ENCODE measurements at regions not wholly inside any gene's neighbourhood (a gene's known extent, or its start where the extent isn't known, plus 50 kb on each side); places are given as distances from the start of the nearest gene placed in this dataset.
"Not testable (repeated sequence)": the region's sequence is repeated elsewhere in the genome, so short reads cannot be mapped to it uniquely, and the experiment has no call there.

DNA sequence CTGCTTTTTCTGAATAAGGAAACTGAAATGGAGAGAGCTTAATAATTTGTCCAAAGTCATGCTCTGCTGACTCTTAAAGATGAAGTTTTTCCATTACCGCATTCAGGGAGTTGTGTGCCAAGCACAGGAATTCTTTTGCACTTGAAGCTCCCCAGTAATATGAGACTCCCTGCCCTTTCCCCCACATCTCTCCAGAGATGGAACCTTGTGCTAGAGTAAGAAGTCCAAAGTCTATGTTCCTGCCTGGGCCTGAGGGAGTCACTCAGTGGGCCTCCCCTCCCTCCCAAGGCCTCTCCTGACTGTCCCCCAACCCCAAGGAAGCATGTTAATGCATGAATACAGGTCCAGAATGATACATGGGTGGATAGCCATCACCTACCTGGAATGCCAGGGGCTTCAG, 173.3 kb upstream of the SEMA6A start:
- no peak for DNase-seq (ENCODE audit: low read depth in 2 of 2)

DNA sequence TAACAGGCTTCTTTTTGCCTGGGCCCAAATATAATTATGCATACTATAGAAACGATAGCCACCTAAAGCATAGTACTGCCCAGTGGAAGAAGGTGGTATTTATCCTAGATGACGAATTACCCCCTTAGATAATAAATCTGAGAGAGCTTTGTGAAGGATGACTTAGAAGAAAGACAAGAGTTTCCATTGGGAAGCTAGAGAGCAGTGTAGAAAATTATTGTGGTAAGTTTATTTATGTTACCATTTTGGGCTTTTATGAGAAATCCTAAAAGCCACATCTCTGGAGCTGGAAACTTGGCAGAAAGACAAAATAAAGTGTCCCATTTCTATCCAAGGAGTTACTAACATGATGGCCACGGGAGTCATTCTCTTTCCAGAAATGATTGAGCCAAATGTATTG, 172.0 kb upstream of the SEMA6A start:
- no peak for DNase-seq (ENCODE audit: low read depth in 2 of 2)

GRCh38 chr5:116740771-116741170, 166.1 kb upstream of the SEMA6A start:
- no peak for DNase-seq (ENCODE audit: low read depth in 2 of 2)

- no peak for DNase-seq (ENCODE audit: low read depth in 2 of 2)
Measured at GRCh38 chr5:116739571-116739970, 164.9 kb upstream of the SEMA6A start.

- no peak for DNase-seq (ENCODE audit: low read depth in 2 of 2)
Measured at GRCh38 chr5:116738615-116739261, 164.1 kb upstream of the SEMA6A start.

GRCh38 chr5:116738239-116738614, 163.6 kb upstream of the SEMA6A start:
- no peak for DNase-seq (ENCODE audit: low read depth in 2 of 2)

DNA sequence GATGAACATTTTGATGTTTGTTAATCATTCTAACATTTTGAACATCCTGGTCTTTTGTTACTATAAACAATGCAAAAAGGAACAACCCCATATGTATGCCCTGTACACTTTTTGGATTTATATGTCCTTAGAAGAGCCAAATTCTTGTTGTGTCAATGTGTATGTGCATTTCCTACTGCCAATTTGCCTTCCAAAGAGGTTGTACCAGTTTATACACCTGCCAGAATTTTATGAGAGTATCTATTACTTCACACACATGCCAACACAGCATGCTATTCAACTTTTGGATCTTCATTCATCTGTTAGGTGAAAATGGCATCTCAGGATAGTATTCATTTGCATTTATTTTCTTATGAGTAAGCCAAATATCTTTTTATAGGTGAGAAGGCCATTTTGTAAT, 162.0 kb upstream of the SEMA6A start:
- DNase-seq (ENCODE audit: low read depth in 2 of 2) = no peak

- no peak for DNase-seq (ENCODE audit: low read depth in 2 of 2)
Measured at GRCh38 chr5:116733991-116734975, 159.7 kb upstream of the SEMA6A start.

DNA sequence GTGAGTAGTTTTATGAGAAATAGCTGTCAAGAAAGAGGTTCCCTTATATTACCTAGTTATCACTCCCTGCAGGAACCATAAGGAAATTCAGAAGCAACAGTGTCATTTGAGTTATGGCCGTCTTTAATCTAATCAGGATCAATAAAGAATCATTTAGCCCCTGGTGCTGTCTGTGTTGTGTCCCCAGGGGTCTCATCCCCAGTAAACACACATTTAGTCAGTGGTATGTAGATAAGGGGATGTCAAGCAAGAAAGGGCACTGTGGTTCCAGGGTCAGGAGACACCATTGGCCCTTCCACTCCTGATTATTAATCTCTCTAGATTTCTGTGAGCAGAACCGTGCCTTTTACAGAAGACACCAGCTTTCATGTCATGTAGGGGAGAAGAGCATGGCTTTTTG, 158.0 kb upstream of the SEMA6A start:
- no peak for DNase-seq (ENCODE audit: low read depth in 2 of 2)

DNA sequence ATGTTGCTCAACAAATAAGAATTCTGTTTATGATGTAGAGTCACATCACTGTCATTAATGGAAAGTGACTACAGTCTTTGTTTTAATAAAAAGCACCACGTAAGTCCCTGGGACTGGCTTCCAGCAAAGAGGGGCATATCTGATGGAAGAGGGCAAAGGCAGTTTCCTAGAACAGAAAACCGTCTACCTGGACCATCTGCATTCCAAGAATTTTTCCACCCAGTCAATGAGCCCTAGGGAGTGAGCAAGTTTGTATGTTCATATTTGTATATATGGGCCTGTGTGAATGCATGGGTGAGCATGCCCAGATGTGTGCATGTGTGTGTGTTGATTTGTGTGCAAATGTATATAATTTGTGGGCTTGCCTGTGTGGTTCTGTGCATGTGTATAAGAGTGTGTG, 156.8 kb upstream of the SEMA6A start:
- DNase-seq (ENCODE audit: low read depth in 2 of 2) = no peak

DNA sequence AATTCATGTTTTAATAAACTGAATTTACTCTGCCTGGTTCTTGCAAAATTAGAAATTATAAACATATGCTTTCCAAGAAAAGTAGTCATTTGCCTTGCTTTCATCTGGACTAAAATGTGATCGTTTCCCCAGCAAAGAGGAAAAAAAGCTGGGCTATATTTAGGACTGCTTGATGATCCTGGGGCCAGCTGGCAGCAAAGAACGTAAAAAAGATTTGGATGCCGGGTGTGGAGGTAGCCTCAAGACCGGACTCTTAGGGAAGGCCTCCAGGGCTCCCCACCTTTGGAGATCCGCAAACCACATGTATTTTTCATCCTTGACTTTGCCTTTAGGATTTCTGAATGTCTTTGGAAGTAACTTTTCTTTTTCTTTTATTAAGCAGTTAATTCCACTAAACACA, 156.1 kb upstream of the SEMA6A start:
- DNase-seq (ENCODE audit: low read depth in 2 of 2) = no peak

DNA sequence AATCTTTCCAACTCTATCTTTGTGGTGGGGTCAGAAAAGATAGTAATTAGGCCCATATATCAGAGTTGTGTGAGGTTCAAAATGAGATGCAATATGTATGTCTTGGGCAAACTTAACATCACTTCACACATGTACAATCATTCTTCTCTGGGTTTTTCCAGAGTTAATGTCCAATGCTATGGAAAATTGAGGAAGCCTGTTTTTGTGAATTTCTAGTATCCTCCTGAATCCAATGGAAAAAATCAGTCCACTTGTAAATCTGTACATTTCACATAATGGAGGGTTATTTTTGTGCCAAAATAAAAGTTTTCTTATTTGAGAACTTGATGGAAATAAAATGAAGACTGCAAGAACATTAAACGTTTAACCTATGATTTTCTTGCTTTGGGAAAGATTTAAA, 155.6 kb upstream of the SEMA6A start:
- DNase-seq (ENCODE audit: low read depth in 2 of 2) = no peak

DNA sequence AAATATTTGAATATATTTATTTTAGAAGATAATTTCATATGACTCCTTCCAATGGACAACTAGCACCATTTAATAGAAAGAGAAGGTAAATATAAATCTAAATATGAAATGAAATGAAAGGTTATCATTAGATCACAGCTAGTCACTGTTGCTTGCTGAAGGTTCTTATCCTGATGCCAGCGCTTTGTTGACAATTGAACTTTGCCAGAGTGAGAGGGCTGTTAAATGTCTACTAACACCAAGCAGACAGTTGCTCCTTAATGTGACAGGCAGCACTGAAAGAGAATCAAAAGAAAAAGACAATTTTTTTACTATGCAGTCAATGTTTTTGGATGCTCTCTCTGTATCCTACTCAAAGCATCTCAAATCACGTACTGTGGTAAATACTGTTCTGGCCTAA, 152.6 kb upstream of the SEMA6A start:
- DNase-seq (ENCODE audit: low read depth in 2 of 2) = no peak

GRCh38 chr5:116726180-116726579, 151.6 kb upstream of the SEMA6A start:
- not testable (repeated sequence) for DNase-seq (ENCODE audit: low read depth in 2 of 2)

DNA sequence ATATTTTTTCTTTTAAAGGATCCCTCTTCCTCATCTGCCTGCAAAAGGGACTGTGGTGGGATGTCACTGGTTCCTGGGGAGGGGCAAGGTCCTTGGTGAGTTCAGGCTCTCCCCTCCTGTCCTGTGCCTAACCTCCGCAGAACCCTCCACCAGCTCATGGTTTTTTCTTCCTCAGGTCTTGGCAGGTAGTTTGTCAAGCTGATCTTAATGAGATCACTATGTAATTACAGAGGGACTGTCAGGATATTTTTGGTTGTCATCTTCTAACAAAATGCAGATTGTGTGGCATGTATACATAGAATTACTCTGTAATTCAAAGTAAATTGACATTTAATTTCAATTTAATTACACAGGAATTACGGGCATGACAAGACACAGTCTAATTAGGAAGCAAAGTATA, 150.3 kb upstream of the SEMA6A start:
- no peak for DNase-seq (ENCODE audit: low read depth in 2 of 2)

GRCh38 chr5:116722651-116723050, 148.0 kb upstream of the SEMA6A start:
- DNase-seq (ENCODE audit: low read depth in 2 of 2) = no peak

DNA sequence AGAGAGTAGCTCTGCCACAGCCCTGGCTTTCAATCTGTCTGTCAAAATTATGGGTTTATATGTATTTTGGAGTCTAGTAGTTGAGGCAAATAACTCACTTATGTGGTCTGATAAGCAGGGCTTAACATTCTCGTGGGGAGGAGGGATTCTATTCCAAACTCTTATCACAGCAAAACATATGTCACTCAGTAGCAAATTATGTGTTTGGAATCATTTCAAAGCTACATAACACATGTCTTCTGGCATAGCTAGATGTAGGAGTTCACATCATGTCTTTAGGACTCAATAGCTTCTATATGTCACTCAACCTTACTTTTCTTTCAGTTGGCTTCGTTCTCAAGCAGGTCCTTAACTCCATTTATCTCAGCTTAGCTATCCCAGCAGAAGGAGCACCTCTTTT, 144.5 kb upstream of the SEMA6A start:
- no peak for DNase-seq (ENCODE audit: low read depth in 2 of 2)

DNA sequence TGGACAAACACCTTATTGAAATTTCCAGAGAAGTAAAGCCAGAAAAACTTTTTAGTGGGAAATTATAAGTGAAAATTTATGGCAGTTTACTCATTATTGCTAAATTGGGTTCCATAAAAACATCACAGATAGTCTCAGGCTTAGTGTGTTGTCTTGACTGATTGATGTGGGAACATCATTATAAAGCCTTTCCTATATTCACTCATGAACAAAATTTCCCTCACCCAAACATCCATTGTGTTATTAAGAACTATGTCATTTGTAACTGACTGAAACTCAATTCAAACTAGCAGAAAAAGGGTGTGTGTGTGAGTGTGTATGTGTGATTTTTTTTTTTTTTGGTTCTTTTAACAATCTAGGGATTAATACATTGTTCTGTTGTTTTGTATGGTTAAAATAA, 143.7 kb upstream of the SEMA6A start:
- no peak for DNase-seq (ENCODE audit: low read depth in 2 of 2)

DNA sequence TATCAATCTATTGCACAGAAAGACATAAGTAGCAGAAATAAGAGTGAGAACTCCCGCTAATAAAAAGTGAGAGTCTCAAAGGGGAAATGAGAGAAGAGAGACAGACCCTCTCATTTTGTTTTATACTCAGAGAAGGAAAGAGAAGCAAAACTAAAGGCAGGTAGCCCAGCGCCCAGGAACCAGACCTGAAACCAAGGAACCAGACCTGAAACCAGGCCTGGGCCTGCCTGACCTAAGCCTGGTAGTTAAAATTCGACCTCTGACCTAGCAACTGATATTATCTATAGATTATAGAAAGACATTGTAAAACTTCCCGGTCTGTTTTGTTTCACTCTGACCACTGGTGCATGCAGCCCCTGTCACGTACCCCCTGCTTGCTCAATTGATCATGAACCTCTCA, 134.5 kb upstream of the SEMA6A start:
- no peak for DNase-seq (ENCODE audit: low read depth in 2 of 2)

GRCh38 chr5:116705121-116705519, 130.5 kb upstream of the SEMA6A start:
- DNase-seq (ENCODE audit: low read depth in 2 of 2) = not testable (repeated sequence)

- no peak for DNase-seq (ENCODE audit: low read depth in 2 of 2)
Measured at GRCh38 chr5:116703941-116704340, 129.3 kb upstream of the SEMA6A start.

GRCh38 chr5:116703328-116703727, 128.7 kb upstream of the SEMA6A start:
- DNase-seq (ENCODE audit: low read depth in 2 of 2) = no peak

GRCh38 chr5:116702776-116703175, 128.2 kb upstream of the SEMA6A start:
- no peak for DNase-seq (ENCODE audit: low read depth in 2 of 2)

Data from stimulated activated CD4-positive, alpha-beta T cell treated with anti-CD3 and anti-CD28 coated beads, Interleukin-1b, Interleukin-23, amount 100 ng/mL, for 1 hour (primary cell).